ENCODE measurements at regions not wholly inside any gene's neighbourhood (a gene's known extent, or its start where the extent isn't known, plus 50 kb on each side); places are given as distances from the start of the nearest gene placed in this dataset.
"Not testable (repeated sequence)": the region's sequence is repeated elsewhere in the genome, so short reads cannot be mapped to it uniquely, and the experiment has no call there.

DNA sequence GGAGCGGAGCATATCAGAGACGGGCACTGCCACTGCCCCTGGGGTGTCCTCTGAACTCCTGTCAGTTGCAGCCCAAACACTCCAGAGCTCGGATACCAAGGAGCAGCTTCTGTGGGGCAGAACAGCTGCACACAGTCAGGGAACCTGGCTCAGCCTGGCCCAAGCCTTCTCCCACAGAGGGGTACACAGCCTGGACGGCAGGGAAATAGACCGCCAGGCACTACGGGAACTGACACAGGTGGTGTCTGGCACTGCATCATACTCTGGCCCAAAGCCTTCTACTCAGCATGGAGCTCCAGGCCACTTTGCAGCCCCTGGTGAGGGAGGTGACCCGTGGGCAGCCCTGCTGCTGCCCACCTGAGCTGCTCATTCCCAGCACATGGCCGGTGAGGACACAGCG, 204.5 kb downstream of the CEP170 start:
- TF ChIP-seq, protein P1, sequence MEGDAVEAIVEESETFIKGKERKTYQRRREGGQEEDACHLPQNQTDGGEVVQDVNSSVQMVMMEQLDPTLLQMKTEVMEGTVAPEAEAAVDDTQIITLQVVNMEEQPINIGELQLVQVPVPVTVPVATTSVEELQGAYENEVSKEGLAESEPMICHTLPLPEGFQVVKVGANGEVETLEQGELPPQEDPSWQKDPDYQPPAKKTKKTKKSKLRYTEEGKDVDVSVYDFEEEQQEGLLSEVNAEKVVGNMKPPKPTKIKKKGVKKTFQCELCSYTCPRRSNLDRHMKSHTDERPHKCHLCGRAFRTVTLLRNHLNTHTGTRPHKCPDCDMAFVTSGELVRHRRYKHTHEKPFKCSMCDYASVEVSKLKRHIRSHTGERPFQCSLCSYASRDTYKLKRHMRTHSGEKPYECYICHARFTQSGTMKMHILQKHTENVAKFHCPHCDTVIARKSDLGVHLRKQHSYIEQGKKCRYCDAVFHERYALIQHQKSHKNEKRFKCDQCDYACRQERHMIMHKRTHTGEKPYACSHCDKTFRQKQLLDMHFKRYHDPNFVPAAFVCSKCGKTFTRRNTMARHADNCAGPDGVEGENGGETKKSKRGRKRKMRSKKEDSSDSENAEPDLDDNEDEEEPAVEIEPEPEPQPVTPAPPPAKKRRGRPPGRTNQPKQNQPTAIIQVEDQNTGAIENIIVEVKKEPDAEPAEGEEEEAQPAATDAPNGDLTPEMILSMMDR (IDR thresholded peaks at IDR 0.05; ENCODE audit: insufficient read depth, low read length, poor library complexity, severe bottlenecking): not testable (repeated sequence)
- TF ChIP-seq EZH2phosphoT487 (conservative IDR thresholded peaks at IDR 0.05; ENCODE audit: low read length): not testable (repeated sequence)

Data from SU-DHL-6 (cell line).